IMR-90 (cell line): ENCODE measurements at regions not wholly inside any gene's neighbourhood (a gene's known extent, or its start where the extent isn't known, plus 50 kb on each side); places are given as distances from the start of the nearest gene placed in this dataset.

Experiments used
- BHLHE40 ChIP-seq: fragments of 150-350 bp; IDR thresholded peaks from 2 replicates; pipeline ENCODE4 v1.6.1; 2016; ENCODE audit warnings: mild to moderate bottlenecking, low read depth, low read length
- CEBPB ChIP-seq: IDR thresholded peaks from 2 replicates; pipeline ENCODE4 v1.6.1; 2012; ENCODE audit warnings: low read depth, low read length, improper control_type of control experiment
- MAFK ChIP-seq: IDR thresholded peaks from 2 replicates; pipeline ENCODE4 v1.6.1; 2012; ENCODE audit warnings: low read depth, low read length, improper control_type of control experiment
- MXI1 ChIP-seq: IDR thresholded peaks from 2 replicates; pipeline ENCODE4 v1.6.1; 2012; ENCODE audit warnings: low read depth, mild to moderate bottlenecking, low read length, moderate library complexity, borderline replicate concordance
- POLR2A ChIP-seq: IDR thresholded peaks from 2 replicates; pipeline ENCODE4 v1.6.1; 2012; ENCODE audit warnings: mild to moderate bottlenecking, low read depth, low read length
- RFX5 ChIP-seq: IDR thresholded peaks from 2 replicates; pipeline ENCODE4 v1.8.0; 2012; ENCODE audit warnings: low read depth, mild to moderate bottlenecking, low read length, moderate library complexity
- SMC3 ChIP-seq: fragments of 150-350 bp; IDR thresholded peaks from 2 replicates; pipeline ENCODE4 v1.6.1; 2016; ENCODE audit warnings: low read depth, mild to moderate bottlenecking, antibody characterized with exemption, low read length, moderate library complexity
- TF ChIP-seq, protein P1 (sequence below): conservative IDR thresholded peaks from 2 replicates; pipeline ENCODE4 v1.5.1; 2012; ENCODE audit warnings: mild to moderate bottlenecking, low read depth, low read length, improper control_type of control experiment
- TF ChIP-seq, protein P2 (sequence below): fragments of 150-350 bp; IDR thresholded peaks from 2 replicates; pipeline ENCODE4 v1.6.1; 2017; ENCODE audit warnings: mild to moderate bottlenecking, antibody characterized with exemption, low read length, low read depth
- TF ChIP-seq, protein P3 (sequence below): fragments of 150-350 bp; IDR thresholded peaks from 2 replicates; pipeline ENCODE4 v1.6.1; 2016; ENCODE audit warnings: low read depth, mild to moderate bottlenecking, low read length, moderate library complexity, borderline replicate concordance

DNA sequence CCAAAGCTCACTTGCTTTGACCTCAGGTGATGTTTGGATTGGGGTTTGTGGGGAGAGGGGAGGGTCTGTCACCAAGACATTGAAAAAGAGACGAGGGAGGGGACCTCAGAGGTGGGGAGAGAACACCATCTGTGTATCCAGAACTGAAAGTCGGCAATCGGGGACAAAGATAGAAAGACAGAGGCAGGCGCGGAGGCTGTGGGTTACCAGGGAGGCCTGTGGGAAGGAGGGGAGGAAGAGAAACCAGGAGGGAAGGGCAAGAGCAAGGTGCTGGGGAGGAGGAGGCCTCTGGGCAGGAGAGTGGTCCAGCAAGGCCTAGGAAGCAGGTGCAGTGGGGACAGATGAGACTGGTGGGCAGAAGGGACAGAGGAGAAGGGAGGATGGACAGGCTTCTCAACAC lies 211.2 kb downstream of the CDC5L start:
- TF ChIP-seq, protein P1, sequence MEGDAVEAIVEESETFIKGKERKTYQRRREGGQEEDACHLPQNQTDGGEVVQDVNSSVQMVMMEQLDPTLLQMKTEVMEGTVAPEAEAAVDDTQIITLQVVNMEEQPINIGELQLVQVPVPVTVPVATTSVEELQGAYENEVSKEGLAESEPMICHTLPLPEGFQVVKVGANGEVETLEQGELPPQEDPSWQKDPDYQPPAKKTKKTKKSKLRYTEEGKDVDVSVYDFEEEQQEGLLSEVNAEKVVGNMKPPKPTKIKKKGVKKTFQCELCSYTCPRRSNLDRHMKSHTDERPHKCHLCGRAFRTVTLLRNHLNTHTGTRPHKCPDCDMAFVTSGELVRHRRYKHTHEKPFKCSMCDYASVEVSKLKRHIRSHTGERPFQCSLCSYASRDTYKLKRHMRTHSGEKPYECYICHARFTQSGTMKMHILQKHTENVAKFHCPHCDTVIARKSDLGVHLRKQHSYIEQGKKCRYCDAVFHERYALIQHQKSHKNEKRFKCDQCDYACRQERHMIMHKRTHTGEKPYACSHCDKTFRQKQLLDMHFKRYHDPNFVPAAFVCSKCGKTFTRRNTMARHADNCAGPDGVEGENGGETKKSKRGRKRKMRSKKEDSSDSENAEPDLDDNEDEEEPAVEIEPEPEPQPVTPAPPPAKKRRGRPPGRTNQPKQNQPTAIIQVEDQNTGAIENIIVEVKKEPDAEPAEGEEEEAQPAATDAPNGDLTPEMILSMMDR = no peak
- TF ChIP-seq MAFK = no peak
- TF ChIP-seq CEBPB = no peak
- TF ChIP-seq POLR2A = no peak
- TF ChIP-seq SMC3 = no peak
- no peak for TF ChIP-seq MXI1
- TF ChIP-seq, protein P2, sequence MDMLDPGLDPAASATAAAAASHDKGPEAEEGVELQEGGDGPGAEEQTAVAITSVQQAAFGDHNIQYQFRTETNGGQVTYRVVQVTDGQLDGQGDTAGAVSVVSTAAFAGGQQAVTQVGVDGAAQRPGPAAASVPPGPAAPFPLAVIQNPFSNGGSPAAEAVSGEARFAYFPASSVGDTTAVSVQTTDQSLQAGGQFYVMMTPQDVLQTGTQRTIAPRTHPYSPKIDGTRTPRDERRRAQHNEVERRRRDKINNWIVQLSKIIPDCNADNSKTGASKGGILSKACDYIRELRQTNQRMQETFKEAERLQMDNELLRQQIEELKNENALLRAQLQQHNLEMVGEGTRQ = no peak
- no peak for TF ChIP-seq RFX5
- TF ChIP-seq BHLHE40 = no peak
- TF ChIP-seq, protein P3, sequence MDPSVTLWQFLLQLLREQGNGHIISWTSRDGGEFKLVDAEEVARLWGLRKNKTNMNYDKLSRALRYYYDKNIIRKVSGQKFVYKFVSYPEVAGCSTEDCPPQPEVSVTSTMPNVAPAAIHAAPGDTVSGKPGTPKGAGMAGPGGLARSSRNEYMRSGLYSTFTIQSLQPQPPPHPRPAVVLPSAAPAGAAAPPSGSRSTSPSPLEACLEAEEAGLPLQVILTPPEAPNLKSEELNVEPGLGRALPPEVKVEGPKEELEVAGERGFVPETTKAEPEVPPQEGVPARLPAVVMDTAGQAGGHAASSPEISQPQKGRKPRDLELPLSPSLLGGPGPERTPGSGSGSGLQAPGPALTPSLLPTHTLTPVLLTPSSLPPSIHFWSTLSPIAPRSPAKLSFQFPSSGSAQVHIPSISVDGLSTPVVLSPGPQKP = no peak
